ENCODE measurements at regions not wholly inside any gene's neighbourhood (a gene's known extent, or its start where the extent isn't known, plus 50 kb on each side); places are given as distances from the start of the nearest gene placed in this dataset.
A peak's percentile ranks its signal among the peaks of the same experiment; 100 is the strongest.
"Not testable (repeated sequence)": the region's sequence is repeated elsewhere in the genome, so short reads cannot be mapped to it uniquely, and the experiment has no call there.

GRCh38 chr2:163906410-163906809, 170.6 kb upstream of the FIGN start:
- no peak overlapping the region for H3K4me2 ChIP-seq (ENCODE audit: low read length)
- H3K36me3 ChIP-seq (replicated peaks; ENCODE audit: low read depth, low read length) = no peaks in the 10 kb centered on the region
- no peaks in the 10 kb centered on the region for H3K27me3 ChIP-seq (ENCODE audit: low read depth, low read length)
- no peaks in the 10 kb centered on the region for H3K4me1 ChIP-seq (ENCODE audit: low read length)
- no peaks in the 10 kb centered on the region for H4K20me1 ChIP-seq (ENCODE audit: insufficient read depth, low read length)
- H3K27ac ChIP-seq (ENCODE audit: low read length) = no peak overlapping the region
- no peaks in the 10 kb centered on the region for H3K9me3 ChIP-seq (ENCODE audit: insufficient read depth, low read length)
- no peaks in the 10 kb centered on the region for H3K79me2 ChIP-seq (ENCODE audit: low read length)
- H2AFZ ChIP-seq (ENCODE audit: low read depth, low read length) = no peak overlapping the region
- H3K9ac ChIP-seq (ENCODE audit: low read length) = no peak overlapping the region
- no peak for TF ChIP-seq CTCF (IDR thresholded peaks at IDR 0.05; ENCODE audit: low read depth, low read length)
- no peak overlapping the region for H3K4me3 ChIP-seq (ENCODE audit: low read length)

GRCh38 chr2:163897799-163898198, 162.0 kb upstream of the FIGN start:
- H3K9ac ChIP-seq (ENCODE audit: low read length) = no peak overlapping the region
- H3K36me3 ChIP-seq (replicated peaks; ENCODE audit: low read depth, low read length) = no peaks in the 10 kb centered on the region
- no peaks in the 10 kb centered on the region for H4K20me1 ChIP-seq (ENCODE audit: insufficient read depth, low read length)
- H3K79me2 ChIP-seq (ENCODE audit: low read length) = no peaks in the 10 kb centered on the region
- TF ChIP-seq EZH2phosphoT487 (IDR thresholded peaks at IDR 0.05; ENCODE audit: low read depth) (no peak), CTCF (IDR thresholded peaks at IDR 0.05; ENCODE audit: low read depth, low read length) (no peak)
- H3K4me2 ChIP-seq (ENCODE audit: low read length) = no peak overlapping the region
- no peak overlapping the region for H2AFZ ChIP-seq (ENCODE audit: low read depth, low read length)
- no peaks in the 10 kb centered on the region for H3K27me3 ChIP-seq (ENCODE audit: low read depth, low read length)
- no peaks in the 10 kb centered on the region for H3K4me1 ChIP-seq (ENCODE audit: low read length)
- no peak overlapping the region for H3K4me3 ChIP-seq (ENCODE audit: low read length)
- no peaks in the 10 kb centered on the region; the same call in 1 of the 2 replicates for H3K9me3 ChIP-seq (ENCODE audit: insufficient read depth, low read length)
- no peak overlapping the region for H3K27ac ChIP-seq (ENCODE audit: low read length)

- H3K36me3 ChIP-seq (replicated peaks; ENCODE audit: low read depth, low read length); H2AFZ ChIP-seq (ENCODE audit: low read depth, low read length); H3K4me3 ChIP-seq (ENCODE audit: low read length); H3K79me2 ChIP-seq (ENCODE audit: low read length); H3K27ac ChIP-seq (ENCODE audit: low read length); H3K9ac ChIP-seq (ENCODE audit: low read length); H4K20me1 ChIP-seq (ENCODE audit: insufficient read depth, low read length); H3K9me3 ChIP-seq (ENCODE audit: insufficient read depth, low read length); H3K27me3 ChIP-seq (ENCODE audit: low read depth, low read length); H3K4me2 ChIP-seq (ENCODE audit: low read length); H3K4me1 ChIP-seq (ENCODE audit: low read length): not testable (repeated sequence)
Observed at GRCh38 chr2:163893444-163893843, 157.6 kb upstream of the FIGN start.

GRCh38 chr2:163888591-163888990, 152.8 kb upstream of the FIGN start:
- no peaks in the 10 kb centered on the region for H3K79me2 ChIP-seq (ENCODE audit: low read length)
- H3K4me2 ChIP-seq (ENCODE audit: low read length) = no peak overlapping the region
- H3K36me3 ChIP-seq (replicated peaks; ENCODE audit: low read depth, low read length) = no peaks in the 10 kb centered on the region
- no peaks in the 10 kb centered on the region for H3K9me3 ChIP-seq (ENCODE audit: insufficient read depth, low read length)
- no peak overlapping the region for H2AFZ ChIP-seq (ENCODE audit: low read depth, low read length)
- H4K20me1 ChIP-seq (ENCODE audit: insufficient read depth, low read length) = no peaks in the 10 kb centered on the region
- H3K27me3 ChIP-seq (ENCODE audit: low read depth, low read length) = no peaks in the 10 kb centered on the region
- H3K4me3 ChIP-seq (ENCODE audit: low read length) = no peak overlapping the region
- H3K9ac ChIP-seq (ENCODE audit: low read length) = no peak overlapping the region
- no peaks in the 10 kb centered on the region for H3K4me1 ChIP-seq (ENCODE audit: low read length)
- TF ChIP-seq CTCF (IDR thresholded peaks at IDR 0.05; ENCODE audit: low read depth, low read length) (no peak), EZH2phosphoT487 (IDR thresholded peaks at IDR 0.05; ENCODE audit: low read depth) (no peak)
- H3K27ac ChIP-seq (ENCODE audit: low read length) = no peak overlapping the region

GRCh38 chr2:163887182-163887581, 151.4 kb upstream of the FIGN start:
- H3K79me2 ChIP-seq (ENCODE audit: low read length) = no peaks in the 10 kb centered on the region
- TF ChIP-seq EZH2phosphoT487 (IDR thresholded peaks at IDR 0.05; ENCODE audit: low read depth) (no peak), CTCF (IDR thresholded peaks at IDR 0.05; ENCODE audit: low read depth, low read length) (0 out of 2 replicates have a peak, but pooled peaks have one; percentile 12)
- no peak overlapping the region for H2AFZ ChIP-seq (ENCODE audit: low read depth, low read length)
- H3K4me2 ChIP-seq (ENCODE audit: low read length) = no peak overlapping the region
- no peaks in the 10 kb centered on the region for H3K27me3 ChIP-seq (ENCODE audit: low read depth, low read length)
- H3K36me3 ChIP-seq (replicated peaks; ENCODE audit: low read depth, low read length) = no peaks in the 10 kb centered on the region
- H3K4me1 ChIP-seq (ENCODE audit: low read length) = no peaks in the 10 kb centered on the region
- H3K9me3 ChIP-seq (ENCODE audit: insufficient read depth, low read length) = no peaks in the 10 kb centered on the region
- no peak overlapping the region for H3K27ac ChIP-seq (ENCODE audit: low read length)
- no peak overlapping the region for H3K9ac ChIP-seq (ENCODE audit: low read length)
- no peak overlapping the region for H3K4me3 ChIP-seq (ENCODE audit: low read length)
- H4K20me1 ChIP-seq (ENCODE audit: insufficient read depth, low read length) = no peaks in the 10 kb centered on the region
